ENCODE measurements at regions not wholly inside any gene's neighbourhood (a gene's known extent, or its start where the extent isn't known, plus 50 kb on each side); places are given as distances from the start of the nearest gene placed in this dataset.

- DNase-seq (ENCODE audit: low spot score), result no peak
Measured at GRCh38 chr7:53965716-53966115, 576.5 kb upstream of the VSTM2A start.

GRCh38 chr7:53983480-53983879 lies 558.7 kb upstream of the VSTM2A start:
- no peak for DNase-seq (ENCODE audit: low spot score)

- DNase-seq (ENCODE audit: low spot score), result no peak
Measured at GRCh38 chr7:53984776-53985175, 557.4 kb upstream of the VSTM2A start.

DNA sequence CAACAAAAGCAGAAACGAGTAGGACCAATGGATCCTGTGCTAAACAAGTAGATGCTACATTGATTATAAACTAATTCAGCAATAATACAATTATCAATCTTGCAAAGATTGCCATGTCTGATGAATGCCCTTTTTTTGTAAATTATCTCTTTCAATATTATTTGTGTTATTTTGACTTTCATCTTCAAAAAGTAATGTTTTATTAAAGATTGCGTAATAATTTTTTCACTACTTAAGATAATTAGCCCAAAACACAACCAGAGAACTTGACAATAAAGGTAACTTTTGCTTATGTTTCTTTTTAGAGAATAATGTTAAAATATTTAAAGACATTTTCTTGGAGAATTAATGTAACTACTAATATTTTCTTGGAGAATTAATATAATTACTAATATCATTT lies 553.8 kb upstream of the VSTM2A start:
- no peak for DNase-seq (ENCODE audit: low spot score)

DNA sequence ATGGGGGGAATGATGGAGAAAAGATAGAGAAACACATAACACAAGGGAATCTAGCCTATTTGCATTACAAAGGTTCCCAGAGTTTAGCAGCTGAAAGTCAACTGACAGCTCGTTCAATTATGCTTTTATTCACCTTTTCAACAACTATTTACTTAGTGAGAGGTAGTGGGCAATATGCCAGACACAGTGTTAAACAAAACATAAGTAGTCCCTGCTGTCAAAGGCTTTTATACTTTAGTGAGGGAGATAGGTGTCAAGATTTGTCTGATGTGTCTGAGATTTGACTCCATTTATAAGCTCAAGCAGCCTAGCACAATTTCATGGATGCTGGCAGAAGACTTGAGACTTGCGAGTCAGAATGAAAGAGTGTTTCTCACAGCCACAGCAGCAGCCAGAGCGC lies 549.0 kb upstream of the VSTM2A start:
- DNase-seq (ENCODE audit: low spot score), result no peak

- no peak for DNase-seq (ENCODE audit: low spot score)
Measured at GRCh38 chr7:53996876-53997275, 545.3 kb upstream of the VSTM2A start.

- no peak for DNase-seq (ENCODE audit: low spot score)
Measured at GRCh38 chr7:54014765-54015164, 527.4 kb upstream of the VSTM2A start.

- DNase-seq (ENCODE audit: low spot score), result no peak
Measured at GRCh38 chr7:54015251-54015650, 526.9 kb upstream of the VSTM2A start.

DNA sequence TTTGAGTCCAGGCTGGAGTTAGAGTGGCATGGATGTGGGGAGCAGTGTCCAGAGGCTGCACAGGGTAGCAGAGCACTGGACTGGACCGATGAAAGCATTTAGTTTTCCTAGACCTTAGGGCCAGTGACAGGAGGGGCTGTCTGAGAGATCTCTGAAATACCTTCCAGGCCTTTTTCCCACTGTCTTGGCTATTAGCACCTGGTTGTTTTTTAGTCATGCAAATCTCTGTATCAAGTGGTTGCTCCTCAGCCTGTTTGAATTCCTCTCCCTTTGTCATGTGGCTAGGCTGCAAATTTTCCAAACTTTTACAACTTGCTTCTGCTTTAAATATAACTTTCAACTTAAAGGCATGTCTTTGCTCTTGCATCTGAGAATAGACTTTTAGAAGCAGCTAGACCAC lies 504.3 kb upstream of the VSTM2A start:
- DNase-seq (ENCODE audit: low spot score), result no peak

DNA sequence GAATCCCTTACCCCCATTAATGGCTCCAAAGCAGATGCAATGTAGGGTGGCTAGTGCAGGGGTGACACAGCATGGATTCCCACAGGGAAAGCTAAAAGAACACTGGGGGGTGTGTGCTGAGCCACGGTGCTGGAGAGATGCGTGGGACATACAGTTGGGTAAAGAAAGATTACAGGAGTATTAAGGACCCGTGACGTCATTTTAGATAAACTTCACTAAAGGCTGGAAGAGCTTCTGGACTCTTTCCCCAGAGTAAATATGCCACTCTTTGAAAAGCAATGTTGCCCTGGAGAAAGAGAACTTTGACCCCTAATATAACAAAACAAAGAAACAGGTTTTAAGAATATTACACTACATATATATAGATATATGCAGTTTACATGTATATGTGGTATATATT lies 481.5 kb upstream of the VSTM2A start:
- no peak for DNase-seq (ENCODE audit: low spot score)

DNA sequence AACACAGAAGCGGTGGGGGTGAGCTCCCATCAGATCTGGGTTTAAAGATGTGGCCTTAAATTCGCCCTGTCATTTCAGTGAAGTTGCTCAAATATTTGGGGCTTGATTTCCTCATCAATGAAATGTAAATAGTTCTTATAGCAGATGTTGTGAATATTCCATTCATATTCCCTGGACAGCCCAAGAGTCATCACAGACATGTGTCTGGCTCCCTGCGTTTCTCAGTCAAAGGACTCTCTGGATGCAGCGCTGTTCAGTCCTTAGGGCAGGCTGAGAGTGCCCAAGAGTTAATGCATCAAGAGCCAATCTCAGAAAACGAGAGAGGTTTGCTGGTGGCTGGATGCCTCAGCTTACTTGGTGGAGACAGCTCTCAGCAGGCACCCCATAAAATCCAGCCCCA lies 475.5 kb upstream of the VSTM2A start:
- no peak for DNase-seq (ENCODE audit: low spot score)

GRCh38 chr7:54069843-54070242 lies 472.3 kb upstream of the VSTM2A start:
- DNase-seq (ENCODE audit: low spot score), result no peak

GRCh38 chr7:54072710-54073109 lies 469.5 kb upstream of the VSTM2A start:
- no peak for DNase-seq (ENCODE audit: low spot score)

DNA sequence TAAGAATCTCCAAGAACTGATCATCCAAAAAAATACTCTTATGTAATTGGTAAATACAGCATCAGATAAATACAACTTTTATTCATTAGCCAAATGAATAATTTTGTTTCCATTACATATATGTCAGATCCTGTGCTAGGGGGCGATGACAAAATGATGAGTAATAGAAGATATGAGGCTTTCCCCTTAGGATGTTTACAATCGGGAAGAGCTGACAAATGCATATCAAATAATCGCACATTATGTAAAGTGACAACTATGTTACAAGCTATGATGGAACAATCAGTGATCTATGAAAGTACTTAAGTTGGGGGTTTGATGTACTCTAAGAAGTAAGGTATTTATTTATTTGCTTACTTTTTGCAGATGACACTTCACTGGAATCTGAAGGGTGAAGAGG lies 465.6 kb upstream of the VSTM2A start:
- no peak for DNase-seq (ENCODE audit: low spot score)

- DNase-seq (ENCODE audit: low spot score), result no peak
Measured at GRCh38 chr7:54080525-54080924, 461.6 kb upstream of the VSTM2A start.

DNA sequence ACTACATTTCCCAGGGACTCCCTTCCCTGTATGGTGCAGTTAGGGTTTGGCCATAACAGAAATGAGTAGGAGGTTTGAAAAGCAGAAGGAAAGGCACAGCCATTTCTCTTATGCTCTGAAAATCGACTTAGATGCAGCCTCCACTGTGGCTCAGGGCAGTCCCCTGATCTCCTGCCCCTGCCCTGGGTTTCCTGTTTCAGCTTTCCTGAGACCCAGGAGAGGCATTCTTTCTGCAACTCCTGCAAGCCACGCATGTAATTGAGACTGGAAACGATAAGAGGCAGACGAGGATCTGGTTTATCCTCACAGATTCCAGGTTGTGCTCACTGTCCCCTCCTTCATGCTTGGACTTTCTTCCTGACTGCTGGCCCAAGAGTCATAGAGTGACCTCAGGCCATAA lies 461.2 kb upstream of the VSTM2A start:
- no peak for DNase-seq (ENCODE audit: low spot score)

GRCh38 chr7:54084340-54084739 lies 457.8 kb upstream of the VSTM2A start:
- DNase-seq (ENCODE audit: low spot score), result no peak

DNA sequence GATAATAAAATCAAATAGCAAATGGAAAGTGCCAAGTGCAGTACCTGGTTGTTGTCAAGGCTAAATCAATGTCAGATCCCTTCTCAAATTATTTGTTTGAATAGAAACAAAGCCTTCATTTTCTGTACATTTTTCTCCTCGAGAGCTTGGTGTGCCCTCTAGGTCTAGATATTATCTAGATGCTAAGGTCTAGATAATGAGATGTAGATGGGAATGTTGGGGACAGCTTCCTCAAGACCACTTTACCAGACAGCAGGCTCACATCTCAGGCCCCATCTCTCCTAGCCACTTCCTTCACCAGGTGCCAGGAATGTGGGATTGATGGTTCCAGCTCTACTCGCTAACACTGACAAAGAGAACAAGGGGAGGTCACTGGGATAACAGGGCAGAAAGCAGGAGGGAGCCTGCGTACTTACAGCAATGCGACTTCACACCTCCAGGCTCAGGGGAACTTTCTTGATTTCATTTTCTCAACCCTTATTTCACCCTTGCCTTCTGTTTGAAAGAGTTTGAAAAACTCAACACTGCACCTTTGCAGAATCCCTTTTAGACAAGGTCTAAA lies 451.4 kb upstream of the VSTM2A start:
- no peak for DNase-seq (ENCODE audit: low spot score)

DNA sequence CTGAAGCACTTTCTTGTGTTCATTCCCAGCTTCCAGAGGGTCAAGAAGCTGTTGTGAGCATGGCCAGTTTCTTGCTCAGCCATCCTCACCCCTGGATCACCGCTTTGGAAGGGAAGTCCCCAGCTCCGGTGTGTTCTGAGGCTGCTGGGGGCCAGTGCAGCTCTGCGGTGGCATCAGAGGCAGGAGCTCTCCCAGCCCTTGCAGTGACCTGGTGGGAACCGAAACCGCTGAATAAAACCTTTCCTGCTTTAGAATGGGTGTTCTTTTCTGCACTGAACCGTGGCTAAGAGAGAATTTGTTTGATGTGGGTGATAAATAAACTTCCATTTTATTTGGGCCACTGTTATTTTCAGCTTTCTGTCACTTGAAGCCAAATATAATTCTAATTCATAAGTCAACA lies 450.9 kb upstream of the VSTM2A start:
- no peak for DNase-seq (ENCODE audit: low spot score)

GRCh38 chr7:54097886-54098285 lies 444.3 kb upstream of the VSTM2A start:
- no peak for DNase-seq (ENCODE audit: low spot score)

- no peak for DNase-seq (ENCODE audit: low spot score)
Measured at GRCh38 chr7:54109501-54109900, 432.7 kb upstream of the VSTM2A start.

DNA sequence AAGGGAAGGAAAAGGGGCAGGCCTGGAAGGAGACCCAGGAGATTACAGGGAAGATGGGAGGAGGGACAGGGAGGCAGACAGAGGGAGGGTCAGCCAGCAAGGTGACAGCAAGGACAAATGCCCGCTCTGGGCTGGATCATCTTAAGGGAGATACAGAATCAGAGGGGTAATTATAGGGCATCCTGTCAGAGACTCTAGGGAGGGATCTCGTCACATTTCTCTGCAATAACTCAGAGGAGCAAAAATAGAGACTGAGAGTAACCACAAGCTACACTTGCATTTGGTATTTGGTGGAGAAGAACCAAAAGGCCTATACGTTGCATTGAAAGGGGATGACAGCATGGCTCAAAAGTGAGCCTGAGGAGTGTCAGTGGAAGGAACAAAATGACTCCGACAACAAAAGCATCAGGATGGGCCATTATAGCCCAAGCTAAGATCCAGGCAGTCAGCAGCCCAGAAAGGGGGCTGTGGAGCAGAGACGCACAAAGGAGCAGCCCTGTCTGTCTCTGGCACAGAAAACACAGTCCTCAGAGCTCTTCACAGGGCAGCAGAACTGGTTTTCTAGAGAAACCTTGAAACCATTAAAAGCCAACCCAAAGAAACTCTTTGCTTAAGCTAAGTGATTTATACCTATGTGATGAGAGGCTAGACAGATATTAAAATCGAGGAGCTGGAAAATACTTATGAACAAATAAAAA lies 430.2 kb upstream of the VSTM2A start:
- DNase-seq (ENCODE audit: low spot score), result no peak

DNA sequence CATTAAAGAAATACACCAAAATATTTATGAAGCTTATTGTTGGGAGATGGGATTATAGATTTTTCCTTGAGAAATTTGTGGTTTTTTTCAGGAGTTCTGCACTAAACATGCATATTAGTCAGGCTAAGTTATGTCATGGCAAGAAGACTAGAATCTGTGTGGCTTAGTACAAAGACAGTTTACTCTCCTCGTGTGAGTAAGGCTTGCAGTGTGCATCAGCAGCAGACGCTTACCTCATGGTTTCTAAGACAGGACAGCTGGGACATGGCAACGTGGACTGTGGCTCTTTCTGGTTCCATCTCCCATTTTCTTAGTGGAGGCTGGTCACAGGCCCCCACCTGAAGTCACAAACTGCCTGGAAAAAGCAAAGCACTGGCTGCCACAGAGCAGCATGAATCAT lies 429.6 kb upstream of the VSTM2A start:
- no peak for DNase-seq (ENCODE audit: low spot score)
